ENCODE measurements at regions not wholly inside any gene's neighbourhood (a gene's known extent, or its start where the extent isn't known, plus 50 kb on each side); places are given as distances from the start of the nearest gene placed in this dataset.

- no peak for DNase-seq
- ChIA-PET CTCF (no interaction called here), POLR2A (no interaction called here)
- Histone ChIP-seq H3K4me1 (ENCODE audit: insufficient read depth, low read length) (no peaks in the 10 kb centered on the region), H3K4me3 (ENCODE audit: low read length) (no peak overlapping the region), H3K27me3 (ENCODE audit: insufficient read depth, low read length, poor library complexity, severe bottlenecking) (no peaks in the 10 kb centered on the region), H3K27ac (ENCODE audit: low read depth, low read length) (no peak overlapping the region), H3K36me3 (ENCODE audit: insufficient read depth, low read length) (no peaks in the 10 kb centered on the region), H3K9me3 (ENCODE audit: low read length) (no peaks in the 10 kb centered on the region)
- no peaks in the 10 kb centered on the region for H3K9me3 Mint-ChIP-seq
- H3K27ac Mint-ChIP-seq, result no peak overlapping the region
- no peaks in the 10 kb centered on the region for H3K36me3 Mint-ChIP-seq
- no peak overlapping the region for H3K4me3 Mint-ChIP-seq
- H3K4me1 Mint-ChIP-seq, result no peaks in the 10 kb centered on the region
- no peaks in the 10 kb centered on the region for H3K27me3 Mint-ChIP-seq
Measured at GRCh38 chr7:93736668-93737369, 153.7 kb downstream of the TFPI2 start.

GRCh38 chr7:93728292-93728691 is 153.8 kb upstream of the CALCR start:
- Mint-ChIP-seq H3K27ac (no peak overlapping the region), H3K4me1 (no peaks in the 10 kb centered on the region), H3K27me3 (peaks cover 0 to 2% of the 10 kb centered on the region in 2 donors), H3K36me3 (no peaks in the 10 kb centered on the region), H3K4me3 (no peak overlapping the region), H3K9me3 (peaks cover 0 to 2% (median 0%) of the 10 kb centered on the region in 5 donors)
- ChIA-PET POLR2A (no interaction called here), CTCF (no interaction called here)
- Histone ChIP-seq H3K4me1 (ENCODE audit: insufficient read depth, low read length) (no peaks in the 10 kb centered on the region), H3K27me3 (ENCODE audit: insufficient read depth, low read length, poor library complexity, severe bottlenecking) (no peaks in the 10 kb centered on the region), H3K9me3 (ENCODE audit: low read length) (no peaks in the 10 kb centered on the region), H3K27ac (ENCODE audit: low read depth, low read length) (no peak overlapping the region), H3K4me3 (ENCODE audit: low read length) (no peak overlapping the region), H3K36me3 (ENCODE audit: insufficient read depth, low read length) (no peaks in the 10 kb centered on the region)
- DNase-seq, result no peak

GRCh38 chr7:93725954-93726353 is 151.4 kb upstream of the CALCR start:
- POLR2A ChIA-PET, result no interaction called here

GRCh38 chr7:93723424-93724124 is 149.1 kb upstream of the CALCR start:
- Histone ChIP-seq H3K9me3 (ENCODE audit: low read length) (no peaks in the 10 kb centered on the region), H3K36me3 (ENCODE audit: insufficient read depth, low read length) (no peaks in the 10 kb centered on the region), H3K27me3 (ENCODE audit: insufficient read depth, low read length, poor library complexity, severe bottlenecking) (no peaks in the 10 kb centered on the region), H3K27ac (ENCODE audit: low read depth, low read length) (no peak overlapping the region), H3K4me1 (ENCODE audit: insufficient read depth, low read length) (no peaks in the 10 kb centered on the region), H3K4me3 (ENCODE audit: low read length) (no peak overlapping the region)
- ChIA-PET POLR2A (no interaction called here), CTCF (no interaction called here)
- Mint-ChIP-seq H3K9me3 (no peaks in the 10 kb centered on the region), H3K4me3 (no peak overlapping the region), H3K27ac (no peak overlapping the region), H3K36me3 (no peaks in the 10 kb centered on the region), H3K27me3 (peaks cover 0 to 2% of the 10 kb centered on the region in 2 donors), H3K4me1 (no peaks in the 10 kb centered on the region)
- DNase-seq, result no peak

More at GRCh38 chr7:93725954-93726353, 151.4 kb upstream of the CALCR start:
- Histone ChIP-seq H3K36me3 (ENCODE audit: insufficient read depth, low read length) (no peaks in the 10 kb centered on the region), H3K27me3 (ENCODE audit: insufficient read depth, low read length, poor library complexity, severe bottlenecking) (no peaks in the 10 kb centered on the region), H3K4me1 (ENCODE audit: insufficient read depth, low read length) (no peaks in the 10 kb centered on the region), H3K27ac (ENCODE audit: low read depth, low read length) (no peak overlapping the region), H3K4me3 (ENCODE audit: low read length) (no peak overlapping the region), H3K9me3 (ENCODE audit: low read length) (no peaks in the 10 kb centered on the region)
- no peaks in the 10 kb centered on the region for H3K4me1 Mint-ChIP-seq
- no peaks in the 10 kb centered on the region for H3K36me3 Mint-ChIP-seq
- H3K27ac Mint-ChIP-seq, result no peak overlapping the region
- no peak for DNase-seq
- no peak overlapping the region for H3K4me3 Mint-ChIP-seq
- CTCF ChIA-PET, result no interaction called here
- peaks cover 0 to 2% (median 0%) of the 10 kb centered on the region in 5 donors for H3K9me3 Mint-ChIP-seq
- peaks cover 0 to 2% of the 10 kb centered on the region in 2 donors for H3K27me3 Mint-ChIP-seq

- H3K36me3 ChIP-seq (ENCODE audit: insufficient read depth, low read length), result no peaks in the 10 kb centered on the region
- CTCF ChIA-PET, result no interaction called here
- no peak overlapping the region for H3K27ac ChIP-seq (ENCODE audit: low read depth, low read length)
- no peaks in the 10 kb centered on the region for H3K9me3 Mint-ChIP-seq
- no peaks in the 10 kb centered on the region for H3K4me1 Mint-ChIP-seq
- no peak overlapping the region for H3K4me3 Mint-ChIP-seq
- no peaks in the 10 kb centered on the region for H3K9me3 ChIP-seq (ENCODE audit: low read length)
- H3K4me1 ChIP-seq (ENCODE audit: insufficient read depth, low read length), result no peaks in the 10 kb centered on the region
- POLR2A ChIA-PET, result no interaction called here
- no peaks in the 10 kb centered on the region for H3K27me3 ChIP-seq (ENCODE audit: insufficient read depth, low read length, poor library complexity, severe bottlenecking)
- peaks cover 0 to 6% of the 10 kb centered on the region in 2 donors for H3K27me3 Mint-ChIP-seq
- no peaks in the 10 kb centered on the region for H3K36me3 Mint-ChIP-seq
- H3K27ac Mint-ChIP-seq, result no peak overlapping the region
- DNase-seq, result no peak
- no peak overlapping the region for H3K4me3 ChIP-seq (ENCODE audit: low read length)
Measured at GRCh38 chr7:93720106-93720505, 145.6 kb upstream of the CALCR start.

- H3K9me3 Mint-ChIP-seq, result no peaks in the 10 kb centered on the region
- Histone ChIP-seq H3K36me3 (ENCODE audit: insufficient read depth, low read length) (no peaks in the 10 kb centered on the region), H3K27me3 (ENCODE audit: insufficient read depth, low read length, poor library complexity, severe bottlenecking) (no peaks in the 10 kb centered on the region), H3K4me1 (ENCODE audit: insufficient read depth, low read length) (no peaks in the 10 kb centered on the region), H3K9me3 (ENCODE audit: low read length) (no peaks in the 10 kb centered on the region), H3K27ac (ENCODE audit: low read depth, low read length) (no peak overlapping the region), H3K4me3 (ENCODE audit: low read length) (no peak overlapping the region)
- CTCF ChIA-PET, result no interaction called here
- no peak overlapping the region for H3K27ac Mint-ChIP-seq
- H3K4me1 Mint-ChIP-seq, result no peaks in the 10 kb centered on the region
- H3K4me3 Mint-ChIP-seq, result no peak overlapping the region
- H3K36me3 Mint-ChIP-seq, result no peaks in the 10 kb centered on the region
- peaks cover 0 to 4% of the 10 kb centered on the region in 2 donors for H3K27me3 Mint-ChIP-seq
- DNase-seq, result no peak
- POLR2A ChIA-PET, result no interaction called here
Measured at GRCh38 chr7:93719546-93719945, 145.0 kb upstream of the CALCR start.

- DNase-seq, result no peak
- no peak overlapping the region for H3K4me3 Mint-ChIP-seq
- H3K27ac Mint-ChIP-seq, result no peak overlapping the region
- H3K36me3 ChIP-seq (ENCODE audit: insufficient read depth, low read length), result no peaks in the 10 kb centered on the region
- no peak overlapping the region for H3K27ac ChIP-seq (ENCODE audit: low read depth, low read length)
- H3K27me3 ChIP-seq (ENCODE audit: insufficient read depth, low read length, poor library complexity, severe bottlenecking), result no peaks in the 10 kb centered on the region
- no peaks in the 10 kb centered on the region for H3K9me3 ChIP-seq (ENCODE audit: low read length)
- H3K4me1 Mint-ChIP-seq, result no peaks in the 10 kb centered on the region
- peaks cover 0 to 4% of the 10 kb centered on the region in 2 donors for H3K27me3 Mint-ChIP-seq
- ChIA-PET POLR2A (no interaction called here), CTCF (no interaction called here)
- H3K36me3 Mint-ChIP-seq, result no peaks in the 10 kb centered on the region
- H3K4me3 ChIP-seq (ENCODE audit: low read length), result no peak overlapping the region
- H3K4me1 ChIP-seq (ENCODE audit: insufficient read depth, low read length), result no peaks in the 10 kb centered on the region
- H3K9me3 Mint-ChIP-seq, result no peaks in the 10 kb centered on the region
Measured at GRCh38 chr7:93717217-93717900, 142.8 kb upstream of the CALCR start.

- no peaks in the 10 kb centered on the region for H3K4me1 Mint-ChIP-seq
- Histone ChIP-seq H3K9me3 (ENCODE audit: low read length) (no peaks in the 10 kb centered on the region), H3K4me3 (ENCODE audit: low read length) (no peak overlapping the region), H3K27ac (ENCODE audit: low read depth, low read length) (no peak overlapping the region), H3K36me3 (ENCODE audit: insufficient read depth, low read length) (no peaks in the 10 kb centered on the region), H3K27me3 (ENCODE audit: insufficient read depth, low read length, poor library complexity, severe bottlenecking) (no peaks in the 10 kb centered on the region), H3K4me1 (ENCODE audit: insufficient read depth, low read length) (no peaks in the 10 kb centered on the region)
- peaks cover 0 to 2% (median 0%) of the 10 kb centered on the region in 5 donors for H3K9me3 Mint-ChIP-seq
- POLR2A ChIA-PET, result no interaction called here
- CTCF ChIA-PET, result no interaction called here
- H3K27me3 Mint-ChIP-seq, result peaks cover 0 to 4% of the 10 kb centered on the region in 2 donors
- no peak for DNase-seq
- H3K27ac Mint-ChIP-seq, result no peak overlapping the region
- H3K4me3 Mint-ChIP-seq, result no peak overlapping the region
- H3K36me3 Mint-ChIP-seq, result no peaks in the 10 kb centered on the region
Measured at GRCh38 chr7:93715234-93715633, 140.7 kb upstream of the CALCR start.
